HEK293T (cell line): ENCODE measurements at regions not wholly inside any gene's neighbourhood (a gene's known extent, or its start where the extent isn't known, plus 50 kb on each side); places are given as distances from the start of the nearest gene placed in this dataset.

Source experiments
- CTCF ChIA-PET: fragments of 350-600 bp; formaldehyde crosslinking; extraction: SDS; loops from one replicate; lab custom pipeline; 2021; ENCODE audit warnings: antibody characterized with exemption, inconsistent platforms; lab: Yijun Ruan, JAX
- POLR2A ChIA-PET: fragments of 350-600 bp; formaldehyde crosslinking; extraction: SDS; loops from one replicate; lab custom pipeline; 2020; ENCODE audit warnings: antibody characterized with exemption, inconsistent platforms; lab: Yijun Ruan, JAX
- DNase-seq: peaks from one replicate; pipeline ENCODE4 v3.0.0; 2012; ENCODE audit warnings: mixed read lengths; ENCODE audit errors: extremely low spot score
- ARNT ChIP-seq: fragments of 450-650 bp; IDR thresholded peaks from 2 replicates; pipeline ENCODE4 v1.6.1; 2017; ENCODE audit warnings: mild to moderate bottlenecking
- BHLHE40 ChIP-seq: fragments of 450-650 bp; IDR thresholded peaks from 2 replicates; pipeline ENCODE4 v1.6.1; 2016; ENCODE audit warnings: mild to moderate bottlenecking, moderate library complexity, borderline replicate concordance
- CTBP1 ChIP-seq: fragments of 450-650 bp; IDR thresholded peaks from 2 replicates; pipeline ENCODE4 v1.6.1; 2016; ENCODE audit warnings: borderline replicate concordance
- ELF4 ChIP-seq: fragments of 450-650 bp; IDR thresholded peaks from 2 replicates; pipeline ENCODE4 v1.6.1; 2017; ENCODE audit warnings: antibody characterized with exemption
- FOXA1 ChIP-seq: fragments of 450-650 bp; IDR thresholded peaks from 2 replicates; pipeline ENCODE4 v1.6.1; 2016; ENCODE audit warnings: mild to moderate bottlenecking
- FOXK2 ChIP-seq: fragments of 450-650 bp; IDR thresholded peaks from 2 replicates; pipeline ENCODE4 v1.6.1; 2016; ENCODE audit warnings: mild to moderate bottlenecking
- FOXM1 ChIP-seq: fragments of 450-650 bp; IDR thresholded peaks from 2 replicates; pipeline ENCODE4 v1.6.1; 2017; ENCODE audit warnings: mild to moderate bottlenecking, borderline replicate concordance
- HDGF ChIP-seq: fragments of 450-650 bp; IDR thresholded peaks from 2 replicates; pipeline ENCODE4 v1.6.1; 2017; ENCODE audit warnings: antibody characterized with exemption, borderline replicate concordance
- L3MBTL2 ChIP-seq: fragments of 450-650 bp; conservative IDR thresholded peaks from 2 replicates; pipeline ENCODE4 v1.6.1; 2016; ENCODE audit warnings: mild to moderate bottlenecking
- LEF1 ChIP-seq: fragments of 450-650 bp; IDR thresholded peaks from 2 replicates; pipeline ENCODE4 v1.6.1; 2017; ENCODE audit warnings: mild to moderate bottlenecking, borderline replicate concordance
- NFRKB ChIP-seq: fragments of 450-650 bp; IDR thresholded peaks from 2 replicates; pipeline ENCODE4 v1.6.1; 2016; ENCODE audit warnings: mild to moderate bottlenecking, moderate library complexity
- SP1 ChIP-seq: fragments of 450-650 bp; IDR thresholded peaks from 2 replicates; pipeline ENCODE4 v1.6.1; 2017
- SUZ12 ChIP-seq: fragments of 450-650 bp; IDR thresholded peaks from 2 replicates; pipeline ENCODE4 v1.6.1; 2016; ENCODE audit warnings: mild to moderate bottlenecking
- TARDBP ChIP-seq: fragments of 450-650 bp; IDR thresholded peaks from 2 replicates; pipeline ENCODE4 v1.6.1; 2016
- ZNF384 ChIP-seq: fragments of 450-650 bp; IDR thresholded peaks from 2 replicates; pipeline ENCODE4 v1.6.1; 2016
- TF ChIP-seq, protein P1 (sequence below): fragments of 450-650 bp; IDR thresholded peaks from 2 replicates; pipeline ENCODE4 v1.6.1; 2016

DNA sequence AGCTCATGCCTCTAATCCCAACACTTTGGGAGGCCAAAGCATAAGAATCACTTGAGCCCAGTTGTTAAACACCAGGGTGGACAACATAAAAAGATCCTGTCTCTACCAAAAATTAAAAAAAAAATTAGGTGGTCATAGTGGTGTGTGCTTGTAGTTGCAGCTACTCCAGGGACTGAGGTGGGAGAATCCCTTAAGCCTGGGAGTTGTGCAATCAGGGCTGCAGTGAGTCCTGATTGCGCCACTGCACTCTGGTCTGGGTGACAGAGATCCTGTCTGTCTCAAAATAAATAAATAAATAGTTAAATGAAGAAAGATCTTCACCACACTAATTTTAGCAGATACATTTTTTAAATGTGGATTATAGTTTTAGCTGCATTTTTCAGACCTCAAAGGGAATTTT lies 433.2 kb downstream of the MAT2B start:
- TF ChIP-seq CTBP1: no peak
- TF ChIP-seq LEF1: no peak
- TF ChIP-seq TARDBP: no peak
- TF ChIP-seq ZNF384: no peak
- no peak for TF ChIP-seq FOXM1
- no peak for TF ChIP-seq FOXK2
- TF ChIP-seq ARNT: no peak
- no peak for TF ChIP-seq BHLHE40
- no peak for TF ChIP-seq ELF4
- POLR2A ChIA-PET: no interaction called here
- DNase-seq: no peak
- CTCF ChIA-PET: interaction anchor here (0.6 kb wide), 1 partner anchor 156 kb away, joined by 3 read pairs; no protein-coding TSS in a partner anchor

DNA sequence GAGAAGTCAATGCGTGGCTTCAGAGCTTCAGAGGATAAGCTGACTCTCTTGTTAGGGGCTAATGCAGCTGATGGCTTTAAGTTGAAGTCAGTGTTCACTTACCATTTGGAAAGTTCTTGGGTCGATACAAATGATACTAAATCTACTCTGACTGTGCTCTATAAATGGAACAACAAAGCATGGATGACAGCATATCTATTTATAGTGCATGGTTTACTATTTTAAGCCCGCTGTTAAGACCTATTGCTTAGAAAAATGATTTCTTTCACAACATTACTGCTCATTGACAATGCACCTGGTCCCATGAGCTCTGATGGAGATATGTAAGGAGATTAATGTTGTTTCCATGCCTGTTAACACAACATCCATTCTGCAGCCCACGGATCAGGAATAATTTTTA lies 435.7 kb downstream of the MAT2B start:
- CTCF ChIA-PET: interaction anchor here (0.6 to 0.7 kb wide), 3 partner anchors 8 to 537 kb away, joined by 3 read pairs; no protein-coding TSS in a partner anchor
- no peak for TF ChIP-seq ARNT
- TF ChIP-seq SUZ12: no peak

DNA sequence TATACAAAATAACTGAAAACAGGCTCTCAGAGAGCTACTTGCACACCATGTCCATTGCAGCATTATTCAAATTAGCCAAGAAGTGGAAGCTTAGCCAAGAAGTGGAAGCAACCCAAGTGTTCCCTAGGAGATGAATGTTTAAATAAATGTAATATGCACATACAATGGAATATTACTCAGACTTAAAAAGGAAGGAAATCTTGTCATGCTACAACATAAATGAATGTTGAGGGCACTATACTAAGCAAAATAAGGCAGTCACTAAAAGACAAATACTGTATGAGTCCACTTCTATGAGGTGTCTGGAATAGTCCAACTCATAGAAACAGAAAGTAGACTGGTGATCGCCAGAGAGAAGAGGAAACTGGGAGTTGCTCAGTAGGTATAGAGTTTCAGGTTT lies 438.1 kb downstream of the MAT2B start:
- POLR2A ChIA-PET: no interaction called here
- TF ChIP-seq L3MBTL2: no peak
- TF ChIP-seq SUZ12: no peak
- TF ChIP-seq NFRKB: no peak
- TF ChIP-seq FOXA1: no peak
- TF ChIP-seq ARNT: no peak
- TF ChIP-seq BHLHE40: no peak
- TF ChIP-seq HDGF: no peak
- no peak for DNase-seq
- CTCF ChIA-PET: no interaction called here

More for the DNA sequence above, 435.7 kb downstream of the MAT2B start:
- POLR2A ChIA-PET: no interaction called here
- no peak for DNase-seq

DNA sequence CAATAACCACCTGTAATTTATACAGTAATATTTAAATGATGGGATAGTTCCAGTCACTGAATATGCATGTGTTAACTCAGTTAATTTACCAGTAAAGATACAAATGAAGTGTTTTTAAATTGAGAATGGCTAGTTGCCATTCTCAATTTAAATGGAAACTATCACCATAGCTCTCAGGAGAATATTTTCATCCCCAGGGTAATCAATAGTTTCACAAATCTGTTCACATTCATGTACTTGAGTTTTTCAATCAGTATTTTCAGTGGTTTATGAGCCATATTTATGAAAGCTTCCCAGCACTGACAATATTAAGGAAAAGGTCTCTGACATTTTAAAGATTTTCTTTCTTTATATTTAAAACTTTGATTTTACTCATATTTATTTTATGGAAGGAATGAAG lies 439.3 kb downstream of the MAT2B start:
- no peak for DNase-seq
- TF ChIP-seq TARDBP (no peak), L3MBTL2 (no peak), ARNT (no peak), NFRKB (no peak), CTBP1 (no peak), ELF4 (no peak), LEF1 (no peak), FOXM1 (no peak), BHLHE40 (no peak), SP1 (no peak), FOXA1 (no peak), SUZ12 (no peak), ZNF384 (no peak), HDGF (no peak), FOXK2 (no peak)
- TF ChIP-seq, protein P1, sequence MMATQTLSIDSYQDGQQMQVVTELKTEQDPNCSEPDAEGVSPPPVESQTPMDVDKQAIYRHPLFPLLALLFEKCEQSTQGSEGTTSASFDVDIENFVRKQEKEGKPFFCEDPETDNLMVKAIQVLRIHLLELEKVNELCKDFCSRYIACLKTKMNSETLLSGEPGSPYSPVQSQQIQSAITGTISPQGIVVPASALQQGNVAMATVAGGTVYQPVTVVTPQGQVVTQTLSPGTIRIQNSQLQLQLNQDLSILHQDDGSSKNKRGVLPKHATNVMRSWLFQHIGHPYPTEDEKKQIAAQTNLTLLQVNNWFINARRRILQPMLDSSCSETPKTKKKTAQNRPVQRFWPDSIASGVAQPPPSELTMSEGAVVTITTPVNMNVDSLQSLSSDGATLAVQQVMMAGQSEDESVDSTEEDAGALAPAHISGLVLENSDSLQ: no peak
- ChIA-PET POLR2A (no interaction called here), CTCF (no interaction called here)

DNA sequence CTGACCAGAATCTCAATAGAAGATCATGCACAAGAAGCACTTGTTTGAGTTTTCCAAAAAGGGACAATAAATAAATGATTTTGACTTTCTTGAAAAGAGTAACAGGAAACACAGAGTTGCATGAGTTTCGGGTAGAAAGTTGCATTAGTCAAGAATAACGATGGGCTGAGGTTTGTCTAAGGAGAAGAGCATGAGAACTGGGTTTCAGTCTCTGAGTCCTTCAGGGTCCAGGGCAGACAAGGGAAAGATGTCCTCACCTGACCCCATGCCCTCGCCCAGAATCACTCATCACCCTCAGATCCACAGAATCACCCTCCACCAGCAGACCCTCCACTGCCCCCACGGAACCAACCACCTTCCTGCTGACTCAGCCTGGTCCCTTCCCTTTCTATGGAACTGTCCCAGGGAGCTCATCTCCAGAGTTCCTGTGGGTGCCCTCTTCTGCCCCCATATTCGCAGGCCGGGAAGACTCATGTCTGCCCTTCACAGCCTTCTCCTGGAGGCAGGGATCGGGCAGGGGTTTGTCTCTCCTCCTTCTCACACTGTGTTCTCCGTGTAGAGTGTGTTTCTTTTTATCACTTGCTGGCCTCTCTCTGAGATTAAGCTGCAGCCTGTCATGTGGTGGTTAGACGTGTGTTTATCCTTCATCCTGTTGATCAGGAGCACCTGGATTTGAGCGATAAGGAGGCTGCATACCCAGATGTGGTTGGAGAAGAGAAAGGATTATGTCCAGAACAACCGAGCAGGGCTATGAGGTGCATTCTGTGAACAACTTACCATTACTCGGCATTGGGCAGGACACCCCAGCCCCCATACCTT lies 442.6 kb downstream of the MAT2B start:
- POLR2A ChIA-PET: no interaction called here
- no peak for TF ChIP-seq ZNF384
- TF ChIP-seq NFRKB: no peak
- TF ChIP-seq ARNT: no peak
- TF ChIP-seq, protein P1: no peak
- no peak for DNase-seq
- CTCF ChIA-PET: no interaction called here

DNA sequence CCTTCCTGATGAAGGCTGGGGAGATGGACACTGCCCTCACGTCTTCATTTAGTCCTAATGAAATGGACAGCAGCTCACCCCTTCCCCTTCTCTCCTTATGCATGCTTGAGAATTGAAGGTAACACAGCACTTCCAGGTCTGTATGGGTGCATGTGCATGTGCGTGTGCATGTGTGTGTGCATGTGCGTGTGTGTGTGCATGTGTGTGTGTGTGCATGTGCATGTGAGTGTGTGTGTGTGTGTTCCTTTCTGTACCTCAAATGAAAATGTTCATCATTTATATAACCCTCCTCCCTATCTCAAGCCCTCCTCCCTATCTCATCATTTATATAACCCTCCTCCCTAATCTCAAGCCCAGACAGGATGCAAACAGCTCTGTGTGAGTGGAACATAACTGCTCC lies 444.8 kb downstream of the MAT2B start:
- POLR2A ChIA-PET: no interaction called here
- TF ChIP-seq TARDBP: no peak
- TF ChIP-seq ZNF384: no peak
- no peak for TF ChIP-seq FOXA1
- TF ChIP-seq, protein P1: no peak
- no peak for TF ChIP-seq NFRKB
- no peak for TF ChIP-seq CTBP1
- TF ChIP-seq ELF4: no peak
- no peak for TF ChIP-seq FOXM1
- TF ChIP-seq SUZ12: no peak
- TF ChIP-seq FOXK2: no peak
- TF ChIP-seq SP1: no peak
- DNase-seq: no peak
- CTCF ChIA-PET: no interaction called here

DNA sequence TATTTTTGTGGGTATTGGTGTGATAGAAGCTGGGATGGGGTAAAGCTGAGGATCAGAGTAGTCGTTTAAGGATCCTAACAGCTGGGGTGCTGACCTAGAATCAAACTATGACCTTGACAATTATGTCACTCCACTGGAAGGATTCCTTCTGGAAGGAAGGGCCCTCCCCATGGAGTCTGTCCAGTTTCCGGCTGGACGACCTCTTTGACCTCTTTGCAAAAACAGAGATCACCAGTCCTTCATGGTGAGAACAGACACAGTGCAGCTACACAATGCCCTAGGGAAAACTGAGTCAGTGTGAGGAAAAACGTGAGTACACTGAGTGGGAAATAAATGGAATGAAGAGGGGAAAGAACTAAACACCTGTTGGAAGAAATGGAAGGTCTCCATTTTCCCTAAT lies 445.6 kb downstream of the MAT2B start:
- POLR2A ChIA-PET: no interaction called here
- CTCF ChIA-PET: no interaction called here
- DNase-seq: no peak
- TF ChIP-seq TARDBP (no peak), ZNF384 (no peak)
